Breast epithelium (tissue), 3 donors: ENCODE measurements at regions not wholly inside any gene's neighbourhood (a gene's known extent, or its start where the extent isn't known, plus 50 kb on each side); places are given as distances from the start of the nearest gene placed in this dataset.
"Not testable (repeated sequence)": the region's sequence is repeated elsewhere in the genome, so short reads cannot be mapped to it uniquely, and the experiment has no call there.

Experiments
- POLR2A ChIP-seq: fragments of 450-650 bp; IDR thresholded peaks from one replicate; pipeline ENCODE4 v1.6.1; 2016; ENCODE audit warnings: antibody characterized with exemption, mild to moderate bottlenecking, moderate library complexity
- POLR2AphosphoS5 ChIP-seq, 3 donors: sonication (generic); formaldehyde crosslinking; IDR thresholded peaks; one replicate each; pipeline ENCODE4 v1.6.1; 2017; ENCODE audit warnings: antibody characterized with exemption in 3 of 3
- TF ChIP-seq, protein P1 (sequence below), 3 donors: fragments of 450-650 bp; IDR thresholded peaks; one replicate each; pipeline ENCODE4 v1.5.1; 2016 to 2017; ENCODE audit warnings: antibody characterized with exemption in 3 of 3, mild to moderate bottlenecking in 3 of 3, moderate library complexity in 3 of 3

DNA sequence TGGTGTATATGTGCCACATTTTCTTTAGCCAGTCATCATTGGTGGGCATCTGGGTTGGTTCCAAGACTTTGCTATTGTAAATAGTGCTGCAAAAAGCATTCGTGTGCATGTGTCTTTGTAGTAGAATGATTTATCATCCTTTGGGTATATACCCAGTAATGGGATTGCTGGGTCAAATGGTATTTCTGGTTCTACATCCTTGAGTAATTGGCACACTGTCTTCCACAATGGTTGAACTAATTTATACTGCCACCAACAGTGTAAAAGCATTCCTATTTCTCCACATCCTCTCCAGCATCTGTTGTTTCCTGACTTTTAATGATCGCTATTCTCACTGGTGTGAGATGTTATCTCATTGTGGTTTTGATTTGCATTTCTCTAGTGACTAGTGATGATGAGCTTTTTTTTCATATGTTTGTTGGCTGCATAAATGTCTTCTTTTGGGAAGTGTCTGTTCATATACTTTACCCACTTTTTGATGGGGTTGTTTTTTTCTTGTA is 264.6 kb upstream of the ETAA1 start:
- TF ChIP-seq, protein P1, sequence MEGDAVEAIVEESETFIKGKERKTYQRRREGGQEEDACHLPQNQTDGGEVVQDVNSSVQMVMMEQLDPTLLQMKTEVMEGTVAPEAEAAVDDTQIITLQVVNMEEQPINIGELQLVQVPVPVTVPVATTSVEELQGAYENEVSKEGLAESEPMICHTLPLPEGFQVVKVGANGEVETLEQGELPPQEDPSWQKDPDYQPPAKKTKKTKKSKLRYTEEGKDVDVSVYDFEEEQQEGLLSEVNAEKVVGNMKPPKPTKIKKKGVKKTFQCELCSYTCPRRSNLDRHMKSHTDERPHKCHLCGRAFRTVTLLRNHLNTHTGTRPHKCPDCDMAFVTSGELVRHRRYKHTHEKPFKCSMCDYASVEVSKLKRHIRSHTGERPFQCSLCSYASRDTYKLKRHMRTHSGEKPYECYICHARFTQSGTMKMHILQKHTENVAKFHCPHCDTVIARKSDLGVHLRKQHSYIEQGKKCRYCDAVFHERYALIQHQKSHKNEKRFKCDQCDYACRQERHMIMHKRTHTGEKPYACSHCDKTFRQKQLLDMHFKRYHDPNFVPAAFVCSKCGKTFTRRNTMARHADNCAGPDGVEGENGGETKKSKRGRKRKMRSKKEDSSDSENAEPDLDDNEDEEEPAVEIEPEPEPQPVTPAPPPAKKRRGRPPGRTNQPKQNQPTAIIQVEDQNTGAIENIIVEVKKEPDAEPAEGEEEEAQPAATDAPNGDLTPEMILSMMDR (IDR thresholded peaks at IDR 0.05): not testable (repeated sequence)
- not testable (repeated sequence) for TF ChIP-seq POLR2AphosphoS5 (IDR thresholded peaks at IDR 0.05); POLR2A
